Stimulated activated naive CD8-positive, alpha-beta T cell treated with anti-CD3 and anti-CD28 coated beads, Interleukin-15, Interleukin-2, amounts not matched to agents 100 U/mL and 50 U/mL, for 24 hours (primary cell): ENCODE measurements at regions not wholly inside any gene's neighbourhood (a gene's known extent, or its start where the extent isn't known, plus 50 kb on each side); places are given as distances from the start of the nearest gene placed in this dataset.

Experiments used
- ATAC-seq: fragments of 150-1000 bp; cut with Tn5 transposase; one replicate; pipeline ENCODE4 v1.10.0; 2021
- DNase-seq: peaks from one replicate; pipeline ENCODE4 v3.0.0; 2021

DNA sequence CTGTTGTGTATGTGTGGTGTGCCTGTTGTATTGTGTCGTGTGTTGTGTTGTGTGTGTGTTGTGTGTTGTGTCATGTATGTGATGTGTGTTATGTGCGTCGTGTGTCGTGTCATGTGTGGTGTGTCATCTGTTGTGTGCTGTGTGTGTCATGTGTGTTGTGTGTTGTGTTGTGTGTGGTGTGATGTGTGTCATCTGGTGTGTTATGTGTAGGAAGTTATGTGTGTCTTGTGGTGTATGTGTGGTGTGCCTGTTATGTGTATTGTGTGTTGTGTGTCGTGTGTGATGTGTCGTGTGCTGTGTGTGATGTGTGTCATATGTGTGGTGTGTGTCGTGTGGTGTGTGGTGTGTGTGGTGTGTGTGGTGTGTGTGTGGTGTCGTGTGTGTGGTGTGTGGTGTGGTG, 145.2 kb downstream of the DNAJB6 start:
- no peak for ATAC-seq
- no peak for DNase-seq

DNA sequence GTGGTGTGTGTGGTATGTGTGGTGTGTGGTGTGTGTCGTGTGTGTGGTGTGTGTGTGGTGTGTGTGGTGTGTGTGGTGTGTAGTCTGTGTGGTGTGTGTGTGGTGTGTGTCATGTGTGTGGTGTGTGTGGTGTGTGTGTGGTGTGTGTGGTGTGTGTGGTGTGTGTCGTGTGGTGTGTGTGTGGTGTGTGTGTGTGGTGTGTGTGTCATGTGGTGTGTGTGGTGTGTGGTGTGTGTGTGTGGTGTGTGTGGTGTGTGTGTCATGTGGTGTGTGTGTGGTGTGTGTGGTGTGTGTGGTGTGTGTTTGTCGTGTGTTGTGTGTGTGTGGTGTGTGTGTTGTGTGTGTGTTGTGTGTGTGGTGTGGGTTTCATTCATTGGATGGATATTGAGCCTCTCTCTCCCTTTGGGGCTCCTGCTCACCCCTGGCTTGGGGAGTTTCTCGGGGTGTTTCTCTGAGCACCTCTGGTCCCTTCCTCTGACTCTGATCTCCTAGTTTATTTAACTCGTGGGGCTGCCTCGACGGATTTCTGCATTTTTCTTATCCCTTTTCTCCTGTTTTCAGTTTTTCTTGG, 145.8 kb downstream of the DNAJB6 start:
- no peak for DNase-seq
- no peak for ATAC-seq

DNA sequence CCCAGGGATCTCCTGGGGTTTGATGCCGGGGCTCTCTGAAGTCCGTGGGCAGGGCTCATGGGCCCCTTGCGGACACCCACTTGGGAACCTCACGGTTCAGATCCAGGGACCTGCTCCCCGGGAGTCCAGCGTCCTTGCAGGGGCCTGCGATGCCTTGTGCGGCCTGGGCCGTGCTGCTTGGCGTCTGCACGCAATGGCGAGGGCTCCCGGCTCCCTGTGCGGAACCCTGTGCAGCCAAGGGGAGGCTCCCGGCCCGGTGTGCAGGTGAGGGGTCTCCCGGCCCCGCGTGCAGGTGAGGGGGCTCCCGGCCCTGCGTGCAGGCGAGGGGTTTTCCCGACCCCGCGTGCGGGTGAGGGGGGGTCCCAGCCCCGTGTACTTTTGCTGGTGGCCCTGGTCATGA, 146.7 kb downstream of the DNAJB6 start:
- DNase-seq: no peak
- no peak for ATAC-seq

DNA sequence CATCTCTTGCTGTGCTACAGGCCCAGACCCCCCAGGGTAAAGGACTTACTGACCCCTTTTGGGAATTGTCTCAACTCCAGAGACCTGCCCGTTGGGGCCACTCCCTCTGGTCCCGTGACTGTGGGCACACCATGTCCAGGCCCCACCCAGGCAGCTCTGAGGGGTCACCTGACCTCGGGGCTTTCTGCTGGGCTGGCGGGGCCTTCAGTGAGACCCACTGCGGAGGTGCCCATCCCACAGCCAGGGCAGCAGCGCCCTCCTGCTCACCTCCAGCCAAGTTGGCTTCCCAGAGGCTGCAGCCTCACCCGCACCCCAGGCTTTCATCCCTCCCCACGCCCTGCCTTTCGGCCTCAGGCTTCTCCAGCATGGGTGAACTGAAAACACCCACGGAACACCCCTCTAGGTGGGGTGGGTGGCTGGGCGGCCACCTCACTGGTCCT, 147.2 kb downstream of the DNAJB6 start:
- DNase-seq (no peak), ATAC-seq (no peak)

DNA sequence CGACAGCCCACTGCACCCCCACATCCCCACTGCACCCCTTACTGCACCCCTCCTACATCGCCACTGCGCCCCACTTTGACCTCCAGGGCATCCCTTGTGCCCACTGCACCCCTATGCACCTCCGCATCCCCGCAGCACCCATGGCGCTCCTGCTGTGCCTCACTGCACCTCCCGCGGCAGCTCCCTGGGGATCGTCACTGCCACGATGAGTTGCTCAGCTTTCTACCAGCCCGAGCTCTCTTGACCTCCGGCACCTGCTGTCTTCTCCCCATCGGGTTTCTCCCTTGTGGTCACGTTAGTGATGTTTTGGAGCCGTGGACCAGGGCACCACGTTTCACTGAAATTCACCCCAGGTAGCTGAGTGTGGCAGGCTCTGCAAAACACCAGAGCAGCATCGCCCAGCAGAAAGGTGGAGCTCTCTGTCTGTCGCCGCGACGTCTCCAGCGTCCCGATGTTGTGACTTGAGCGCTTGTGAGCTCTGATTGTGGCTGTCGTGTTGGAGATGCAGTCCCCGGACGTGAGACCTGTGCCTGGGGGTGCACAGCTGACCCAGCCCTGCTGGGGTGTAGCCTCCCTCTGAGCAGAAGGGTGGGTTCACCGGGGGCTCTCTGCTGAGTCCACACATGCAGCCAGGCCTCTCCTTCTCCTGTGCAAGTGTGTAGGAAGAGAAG, 147.7 kb downstream of the DNAJB6 start:
- DNase-seq: no peak

DNA sequence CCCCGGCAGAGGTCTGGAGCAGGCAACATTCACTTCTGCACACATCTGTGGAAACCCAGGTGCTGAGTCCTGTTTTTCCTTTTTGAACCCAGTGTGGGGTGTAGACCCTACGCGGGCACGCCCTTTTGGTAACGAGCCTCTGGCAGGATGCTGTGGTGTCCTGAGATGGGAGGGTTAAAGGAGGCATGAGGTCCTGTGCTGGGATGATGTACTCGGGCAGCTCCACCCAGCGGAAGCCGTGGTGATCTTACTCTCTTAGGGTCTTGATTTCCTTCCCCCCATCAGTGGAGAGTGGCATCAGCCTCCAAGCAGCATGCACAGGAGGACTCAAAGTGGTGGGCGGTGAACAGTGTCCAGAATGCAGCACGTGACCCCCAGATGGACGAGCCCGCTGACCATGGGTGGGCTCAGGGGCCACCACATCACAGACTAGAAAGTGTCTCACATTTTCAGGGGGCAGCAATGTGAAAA, 148.6 kb downstream of the DNAJB6 start:
- ATAC-seq: no peak

More for the DNA sequence above, 147.7 kb downstream of the DNAJB6 start:
- no peak for ATAC-seq

DNA sequence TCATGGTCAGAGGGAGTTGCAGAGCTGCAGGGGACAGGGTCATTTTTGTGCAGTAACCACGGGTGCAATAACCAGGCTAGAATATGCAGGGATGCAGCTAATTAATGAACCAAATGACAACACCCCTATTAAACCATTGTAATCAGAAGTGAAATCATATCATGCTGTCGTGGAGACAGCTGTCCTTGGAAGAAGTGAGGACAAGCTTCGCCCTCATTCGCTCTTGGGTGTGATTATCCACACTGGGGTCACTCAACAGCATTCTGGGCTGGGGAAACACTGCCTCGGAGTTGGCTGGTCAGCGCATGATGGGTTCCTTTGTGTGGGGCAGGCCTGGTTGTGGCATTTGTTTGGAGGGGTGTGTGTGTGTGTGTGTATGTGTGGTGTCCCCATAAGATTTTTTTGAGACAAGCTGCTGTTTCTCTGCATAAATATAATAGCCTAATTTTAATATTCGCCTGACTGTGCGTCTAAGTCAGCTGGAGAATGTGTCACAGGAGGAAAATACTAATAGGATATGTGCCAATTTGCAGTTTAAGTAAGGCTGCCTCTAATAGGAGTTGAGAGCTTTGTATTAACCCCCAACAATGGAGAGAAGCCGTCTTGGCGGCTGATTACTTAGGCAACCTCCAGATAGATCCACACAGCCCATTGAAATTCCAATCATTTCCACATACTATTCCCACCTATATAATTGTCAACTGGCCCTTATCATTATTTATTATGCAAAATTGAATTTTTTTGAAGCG, 149.4 kb downstream of the DNAJB6 start:
- no peak for ATAC-seq
- no peak for DNase-seq

More for the DNA sequence above, 148.6 kb downstream of the DNAJB6 start:
- no peak for DNase-seq

DNA sequence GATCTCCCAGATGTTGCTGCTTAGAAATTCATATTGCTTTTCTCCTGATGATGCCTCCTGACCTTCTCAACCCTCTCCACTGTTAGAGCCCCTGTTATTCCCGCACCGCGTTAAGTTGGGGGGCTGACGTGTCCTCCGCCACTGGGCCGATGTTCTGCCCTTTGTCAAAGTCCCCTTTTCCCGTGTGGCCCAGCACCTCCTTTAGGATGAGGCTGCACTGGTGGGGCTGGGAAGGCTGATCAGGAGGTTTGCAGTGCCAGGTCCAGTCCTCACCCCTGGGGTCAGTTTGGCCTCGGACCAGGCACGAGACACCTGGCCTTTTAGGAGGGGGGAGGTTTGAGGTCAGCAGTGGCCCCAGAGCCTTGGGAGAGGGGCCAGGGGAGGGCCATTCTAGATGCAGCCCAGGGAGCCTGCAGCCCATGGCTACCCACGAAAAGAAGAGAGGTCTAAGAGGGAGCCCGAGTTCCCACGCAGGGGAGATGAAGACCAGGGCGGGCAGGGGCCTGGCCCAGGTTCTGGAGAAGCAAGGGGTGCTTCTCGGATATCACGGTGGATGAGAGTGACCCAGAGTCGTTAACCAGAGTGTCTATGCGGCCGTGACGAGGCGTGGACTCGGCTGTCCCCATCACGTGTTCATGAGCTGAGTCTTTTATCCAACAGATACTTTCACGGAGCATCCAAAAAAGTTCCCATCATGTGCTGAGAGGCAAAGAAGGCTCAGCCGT, 150.4 kb downstream of the DNAJB6 start:
- DNase-seq: no peak
- no peak for ATAC-seq

DNA sequence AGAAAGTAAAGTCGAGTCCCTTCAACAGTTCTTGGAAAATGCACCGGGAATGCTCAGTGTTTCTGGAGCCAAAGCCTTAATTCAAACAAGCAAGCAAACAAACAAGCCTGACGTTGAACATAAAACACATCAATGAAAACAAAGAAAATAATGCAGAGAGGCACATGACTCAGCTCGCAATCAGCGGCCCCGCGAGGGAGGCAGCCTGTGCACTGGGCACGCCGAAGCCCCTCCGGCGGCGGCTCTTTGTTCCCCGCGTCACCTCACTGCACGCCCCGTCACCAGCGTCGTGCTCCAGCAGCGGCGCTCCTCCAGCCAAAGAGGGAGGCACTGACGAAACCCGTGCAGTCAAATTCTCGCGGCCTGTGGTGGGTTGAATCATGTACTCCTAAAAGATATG, 151.5 kb downstream of the DNAJB6 start:
- no peak for DNase-seq
- no peak for ATAC-seq

DNA sequence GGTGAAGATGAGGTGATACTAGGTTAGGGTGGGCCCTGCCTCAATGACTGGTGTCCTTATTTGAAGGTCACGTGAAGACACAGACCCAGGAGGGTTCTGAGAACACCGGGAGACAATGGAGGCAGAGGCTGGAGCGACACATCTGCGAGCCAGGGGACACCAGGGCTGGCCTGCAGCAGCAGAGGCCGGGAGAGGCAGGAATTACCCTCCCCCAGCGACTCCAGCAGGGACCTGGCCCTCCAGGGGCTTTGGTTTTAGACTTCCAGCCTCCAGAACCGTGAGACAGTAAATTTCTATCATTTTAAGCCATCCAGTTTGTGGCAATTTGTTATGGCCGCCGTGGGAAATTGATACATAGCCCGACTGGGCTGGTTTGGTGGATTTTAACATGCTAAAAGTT, 152.2 kb downstream of the DNAJB6 start:
- DNase-seq (no peak), ATAC-seq (no peak)
